ENCODE measurements at regions not wholly inside any gene's neighbourhood (a gene's known extent, or its start where the extent isn't known, plus 50 kb on each side); places are given as distances from the start of the nearest gene placed in this dataset.

DNA sequence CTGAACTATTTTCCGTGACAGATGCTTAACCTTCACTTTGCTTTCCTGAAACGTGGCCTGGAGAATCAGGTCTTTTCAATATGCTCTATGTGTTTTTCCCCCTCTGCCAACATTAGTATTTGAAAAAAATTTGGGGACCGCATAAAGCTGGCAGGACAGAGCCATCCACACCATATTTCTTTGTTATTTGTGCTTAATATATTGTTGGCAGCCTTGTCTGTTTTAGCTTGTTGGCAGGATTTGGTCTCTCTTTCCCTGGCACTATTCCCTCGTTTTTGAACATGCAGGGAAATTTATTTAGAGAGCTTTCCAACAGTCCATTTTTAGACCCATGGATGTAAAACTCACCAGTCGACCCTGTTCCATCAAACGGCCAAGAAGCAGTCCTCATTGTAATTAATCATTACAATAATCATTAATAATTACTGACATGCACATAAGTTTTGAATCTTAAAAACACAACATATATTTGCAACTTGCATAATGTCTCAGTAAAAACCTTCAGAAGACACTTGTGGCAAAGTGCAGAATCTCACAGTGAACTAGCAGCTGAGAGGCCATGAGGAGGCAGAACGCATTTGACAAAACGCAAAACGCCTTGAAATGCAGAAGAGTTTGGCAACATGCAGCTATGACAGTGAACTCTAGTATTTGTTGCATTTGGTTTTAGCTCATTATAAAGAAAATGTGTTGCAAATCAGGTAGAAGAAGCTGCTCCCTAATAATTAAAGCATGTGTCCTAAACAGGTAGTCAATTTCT lies 514.2 kb downstream of the C6orf118 start:
- TF ChIP-seq POLR2A (IDR thresholded peaks at IDR 0.05), result no peak
- TF ChIP-seq, protein P1, sequence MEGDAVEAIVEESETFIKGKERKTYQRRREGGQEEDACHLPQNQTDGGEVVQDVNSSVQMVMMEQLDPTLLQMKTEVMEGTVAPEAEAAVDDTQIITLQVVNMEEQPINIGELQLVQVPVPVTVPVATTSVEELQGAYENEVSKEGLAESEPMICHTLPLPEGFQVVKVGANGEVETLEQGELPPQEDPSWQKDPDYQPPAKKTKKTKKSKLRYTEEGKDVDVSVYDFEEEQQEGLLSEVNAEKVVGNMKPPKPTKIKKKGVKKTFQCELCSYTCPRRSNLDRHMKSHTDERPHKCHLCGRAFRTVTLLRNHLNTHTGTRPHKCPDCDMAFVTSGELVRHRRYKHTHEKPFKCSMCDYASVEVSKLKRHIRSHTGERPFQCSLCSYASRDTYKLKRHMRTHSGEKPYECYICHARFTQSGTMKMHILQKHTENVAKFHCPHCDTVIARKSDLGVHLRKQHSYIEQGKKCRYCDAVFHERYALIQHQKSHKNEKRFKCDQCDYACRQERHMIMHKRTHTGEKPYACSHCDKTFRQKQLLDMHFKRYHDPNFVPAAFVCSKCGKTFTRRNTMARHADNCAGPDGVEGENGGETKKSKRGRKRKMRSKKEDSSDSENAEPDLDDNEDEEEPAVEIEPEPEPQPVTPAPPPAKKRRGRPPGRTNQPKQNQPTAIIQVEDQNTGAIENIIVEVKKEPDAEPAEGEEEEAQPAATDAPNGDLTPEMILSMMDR (IDR thresholded peaks at IDR 0.05), result no peak
- TF ChIP-seq POLR2AphosphoS5 (IDR thresholded peaks at IDR 0.05), result no peak
